Colonic mucosa (tissue), 4 donors: ENCODE measurements at regions not wholly inside any gene's neighbourhood (a gene's known extent, or its start where the extent isn't known, plus 50 kb on each side); places are given as distances from the start of the nearest gene placed in this dataset.

Source experiments
- DNase-seq: peaks from one replicate; pipeline ENCODE4 v3.0.0-alpha.2; 2020
- H3K27ac ChIP-seq: fragments of 200-600 bp; one replicate; pipeline ENCODE4 v1.8.0; 2021
- H3K27me3 ChIP-seq: fragments of 200-600 bp; one replicate; pipeline ENCODE4 v1.8.0; 2021
- H3K36me3 ChIP-seq: fragments of 200-600 bp; one replicate; pipeline ENCODE4 v1.8.0; 2021
- H3K4me1 ChIP-seq: fragments of 200-600 bp; one replicate; pipeline ENCODE4 v1.8.0; 2021; ENCODE audit warnings: mild to moderate bottlenecking
- H3K4me3 ChIP-seq: fragments of 200-600 bp; one replicate; pipeline ENCODE4 v1.8.0; 2021
- H3K9ac ChIP-seq, 2 donors: one replicate each; pipeline ENCODE4 v1.7.0; 2013; ENCODE audit warnings: control low read depth in 2 of 2, low read depth in 2 of 2, low read length in 2 of 2
- H3K9me3 ChIP-seq: fragments of 200-600 bp; one replicate; pipeline ENCODE4 v1.8.0; 2021
- CTCF ChIP-seq: fragments of 200-600 bp; IDR thresholded peaks from one replicate; pipeline ENCODE4 v1.8.0; 2022; ENCODE audit warnings: antibody characterized with exemption, mild to moderate bottlenecking
- intact Hi-C: fragments of 100-400 bp; cut with DNase I; formaldehyde crosslinking; loops from one replicate; pipeline ENCODE4 v1.14.1; 2022
- donor health status: healthy.
- donor health status: DM: no; HTN: no; CAD: no.
- donor health status: DM: no; HTN: no; CAD: no.

GRCh38 chr13:53473397-53473796, 444.8 kb downstream of the OLFM4 start:
- no peak for DNase-seq
- Histone ChIP-seq H3K36me3 (no peaks in the 10 kb centered on the region), H3K4me3 (no peak overlapping the region), H3K9ac (no peak overlapping the region), H3K4me1 (no peaks in the 10 kb centered on the region), H3K9me3 (no peaks in the 10 kb centered on the region), H3K27ac (no peak overlapping the region), H3K27me3 (no peaks in the 10 kb centered on the region)
- intact Hi-C loops, result no loop called here
- no peak for TF ChIP-seq CTCF

- no peak for DNase-seq
- H3K9ac ChIP-seq, result no peak overlapping the region
- intact Hi-C loops, result no loop called here
- no peaks in the 10 kb centered on the region for H3K27me3 ChIP-seq
- no peaks in the 10 kb centered on the region for H3K9me3 ChIP-seq
- H3K4me3 ChIP-seq, result no peak overlapping the region
- no peaks in the 10 kb centered on the region for H3K36me3 ChIP-seq
- no peak overlapping the region for H3K27ac ChIP-seq
- no peaks in the 10 kb centered on the region for H3K4me1 ChIP-seq
- TF ChIP-seq CTCF, result no peak
Observed at GRCh38 chr13:53474878-53475277, 446.3 kb downstream of the OLFM4 start.

- Histone ChIP-seq H3K27ac (no peak overlapping the region), H3K4me1 (no peaks in the 10 kb centered on the region), H3K9ac (no peak overlapping the region), H3K36me3 (no peaks in the 10 kb centered on the region), H3K4me3 (no peak overlapping the region), H3K9me3 (no peaks in the 10 kb centered on the region), H3K27me3 (no peaks in the 10 kb centered on the region)
- intact Hi-C loops, result no loop called here
- DNase-seq, result no peak
- TF ChIP-seq CTCF, result no peak
Observed at GRCh38 chr13:53490752-53491151, 462.1 kb downstream of the OLFM4 start.

- intact Hi-C loops, result no loop called here
- no peak overlapping the region for H3K27ac ChIP-seq
- no peak overlapping the region for H3K4me3 ChIP-seq
- H3K27me3 ChIP-seq, result no peaks in the 10 kb centered on the region
- H3K9ac ChIP-seq, result no peak overlapping the region
- no peak for DNase-seq
- TF ChIP-seq CTCF, result no peak
- H3K4me1 ChIP-seq, result no peaks in the 10 kb centered on the region
- H3K36me3 ChIP-seq, result no peaks in the 10 kb centered on the region
- H3K9me3 ChIP-seq, result no peaks in the 10 kb centered on the region
Observed at GRCh38 chr13:53494406-53494805, 465.8 kb downstream of the OLFM4 start.

GRCh38 chr13:53499576-53500133, 471.0 kb downstream of the OLFM4 start:
- H3K4me3 ChIP-seq, result no peak overlapping the region
- no peaks in the 10 kb centered on the region for H3K9me3 ChIP-seq
- no peaks in the 10 kb centered on the region for H3K27me3 ChIP-seq
- DNase-seq, result no peak
- no peaks in the 10 kb centered on the region for H3K4me1 ChIP-seq
- intact Hi-C loops, result no loop called here
- no peaks in the 10 kb centered on the region for H3K36me3 ChIP-seq
- H3K27ac ChIP-seq, result no peak overlapping the region
- TF ChIP-seq CTCF, result no peak
- no peak overlapping the region for H3K9ac ChIP-seq

GRCh38 chr13:53501387-53501786, 472.8 kb downstream of the OLFM4 start:
- H3K9me3 ChIP-seq, result no peaks in the 10 kb centered on the region
- H3K9ac ChIP-seq, result no peak overlapping the region
- H3K27me3 ChIP-seq, result no peaks in the 10 kb centered on the region
- no peaks in the 10 kb centered on the region for H3K36me3 ChIP-seq
- intact Hi-C loops, result no loop called here
- no peak for DNase-seq
- no peak overlapping the region for H3K27ac ChIP-seq
- no peaks in the 10 kb centered on the region for H3K4me1 ChIP-seq
- no peak overlapping the region for H3K4me3 ChIP-seq
- no peak for TF ChIP-seq CTCF
